GM12801 (cell line): ENCODE measurements at regions not wholly inside any gene's neighbourhood (a gene's known extent, or its start where the extent isn't known, plus 50 kb on each side); places are given as distances from the start of the nearest gene placed in this dataset.

Source experiments
- TF ChIP-seq, protein P1 (sequence below): IDR thresholded peaks from one replicate; pipeline ENCODE4 v1.5.1; 2011; ENCODE audit warnings: control low read depth; ENCODE audit not compliant: insufficient read length; ENCODE audit errors: extremely low read depth

DNA sequence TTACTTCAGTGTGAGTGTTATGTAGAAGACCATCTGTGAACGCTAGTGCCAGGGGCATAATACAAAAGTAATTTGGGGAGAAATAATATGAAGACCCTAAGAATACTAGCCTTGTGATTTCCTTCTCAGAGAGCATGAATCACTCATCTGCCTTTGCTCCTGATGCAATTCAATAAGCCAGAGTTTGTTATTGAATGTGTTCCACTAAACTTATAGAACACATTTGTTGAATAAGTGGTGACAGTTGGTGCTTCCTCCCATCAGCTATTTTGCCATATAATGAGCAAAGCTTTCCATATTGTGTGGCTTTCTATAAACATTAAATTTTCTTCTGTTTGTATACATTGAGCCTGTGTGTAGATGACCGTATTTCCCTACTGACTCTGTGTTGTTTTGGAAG, 136.4 kb upstream of the QRFPR start:
- TF ChIP-seq, protein P1, sequence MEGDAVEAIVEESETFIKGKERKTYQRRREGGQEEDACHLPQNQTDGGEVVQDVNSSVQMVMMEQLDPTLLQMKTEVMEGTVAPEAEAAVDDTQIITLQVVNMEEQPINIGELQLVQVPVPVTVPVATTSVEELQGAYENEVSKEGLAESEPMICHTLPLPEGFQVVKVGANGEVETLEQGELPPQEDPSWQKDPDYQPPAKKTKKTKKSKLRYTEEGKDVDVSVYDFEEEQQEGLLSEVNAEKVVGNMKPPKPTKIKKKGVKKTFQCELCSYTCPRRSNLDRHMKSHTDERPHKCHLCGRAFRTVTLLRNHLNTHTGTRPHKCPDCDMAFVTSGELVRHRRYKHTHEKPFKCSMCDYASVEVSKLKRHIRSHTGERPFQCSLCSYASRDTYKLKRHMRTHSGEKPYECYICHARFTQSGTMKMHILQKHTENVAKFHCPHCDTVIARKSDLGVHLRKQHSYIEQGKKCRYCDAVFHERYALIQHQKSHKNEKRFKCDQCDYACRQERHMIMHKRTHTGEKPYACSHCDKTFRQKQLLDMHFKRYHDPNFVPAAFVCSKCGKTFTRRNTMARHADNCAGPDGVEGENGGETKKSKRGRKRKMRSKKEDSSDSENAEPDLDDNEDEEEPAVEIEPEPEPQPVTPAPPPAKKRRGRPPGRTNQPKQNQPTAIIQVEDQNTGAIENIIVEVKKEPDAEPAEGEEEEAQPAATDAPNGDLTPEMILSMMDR: no peak

DNA sequence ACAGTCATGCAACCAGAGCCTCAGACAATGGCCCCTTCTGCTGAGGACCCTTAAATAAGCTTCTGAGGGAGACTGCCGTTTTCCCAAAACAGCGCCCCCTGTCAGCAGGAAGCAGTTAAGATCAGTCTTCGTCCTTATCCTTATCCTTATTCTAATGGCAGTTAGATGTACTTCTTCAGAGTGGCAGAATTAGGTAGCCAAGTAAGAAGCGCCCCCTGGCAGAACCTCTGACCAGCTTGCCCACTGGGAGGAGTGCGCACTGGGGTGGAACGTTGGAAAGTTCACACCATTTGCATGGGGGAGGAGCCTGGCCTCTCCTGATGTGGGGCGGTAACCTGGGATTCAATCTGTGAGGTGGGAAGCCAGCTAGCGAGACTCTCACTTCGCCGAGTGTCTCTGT, 133.6 kb upstream of the QRFPR start:
- TF ChIP-seq, protein P1: no peak

DNA sequence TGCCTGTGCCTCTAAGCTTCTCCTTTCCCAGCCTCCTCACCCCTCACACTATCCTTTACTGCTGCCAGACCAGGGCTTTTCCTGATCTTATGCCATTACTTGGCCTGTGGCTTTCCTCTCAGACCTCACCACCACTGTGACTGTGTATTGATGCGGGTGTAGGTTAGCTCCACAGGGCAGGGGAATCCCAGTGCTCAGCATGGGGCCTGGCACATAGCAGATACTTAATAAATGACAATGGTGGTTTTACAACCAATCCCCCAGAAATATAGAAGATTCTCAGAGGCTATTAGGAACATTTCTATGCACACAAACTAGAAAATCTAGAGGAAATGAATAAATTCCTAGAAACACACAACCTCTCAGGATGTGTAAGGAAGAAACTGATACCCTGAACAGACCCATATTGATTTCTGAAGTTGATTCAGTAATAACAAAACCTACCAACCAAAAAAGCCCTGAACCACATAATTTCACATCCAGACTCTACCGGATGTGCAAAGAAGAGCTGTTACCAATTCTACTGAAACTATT, 129.6 kb upstream of the QRFPR start:
- TF ChIP-seq, protein P1: no peak

DNA sequence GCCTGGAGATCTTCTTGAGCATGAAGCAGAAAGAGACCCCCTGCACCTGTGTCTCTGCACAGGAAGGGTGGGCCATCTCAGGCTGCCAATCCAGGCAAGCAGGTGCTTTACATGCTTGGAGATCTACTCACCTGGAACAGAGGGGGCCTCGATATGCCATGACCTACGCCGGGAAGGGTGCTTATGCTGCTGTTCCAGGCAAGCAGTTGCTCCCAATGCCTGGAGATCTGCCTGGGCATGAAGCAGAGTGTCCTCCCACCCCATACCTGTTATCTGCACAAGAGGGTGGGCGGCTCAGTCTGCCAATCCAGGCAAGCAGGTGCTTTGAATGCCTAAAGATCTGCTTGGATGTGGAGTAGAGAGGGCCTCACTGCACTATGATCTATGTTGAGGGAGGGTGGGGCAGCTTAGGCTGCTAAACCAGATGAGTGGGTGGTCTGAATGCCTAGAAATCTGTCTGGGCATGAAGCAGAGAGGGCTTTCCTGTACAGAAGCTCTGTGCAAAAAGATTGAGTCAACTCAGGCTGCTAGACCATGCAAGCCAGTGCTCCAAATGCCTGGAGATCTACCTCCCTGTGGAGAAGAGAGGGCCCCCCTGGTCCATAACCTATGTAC, 104.5 kb upstream of the QRFPR start:
- TF ChIP-seq, protein P1: no peak

DNA sequence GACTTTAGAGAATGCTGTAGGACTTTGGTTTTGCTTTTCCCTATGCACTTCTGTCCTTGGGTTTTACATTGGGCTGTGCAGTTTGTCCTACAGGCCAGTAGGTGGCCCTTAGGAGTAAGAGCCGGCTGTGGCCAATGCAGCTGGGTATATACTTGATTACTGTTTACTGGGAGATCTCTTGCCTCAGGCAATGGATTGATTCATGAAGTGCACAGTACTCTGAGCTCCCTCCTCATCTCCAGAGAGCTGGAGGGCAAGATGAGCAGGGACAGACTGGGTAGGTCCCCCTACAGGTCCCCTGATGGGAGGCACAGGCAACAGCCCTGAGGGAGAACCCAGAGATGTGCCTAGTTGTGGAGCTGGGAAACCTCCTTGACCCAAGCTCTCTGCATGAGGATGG, 103.8 kb upstream of the QRFPR start:
- TF ChIP-seq, protein P1: no peak

DNA sequence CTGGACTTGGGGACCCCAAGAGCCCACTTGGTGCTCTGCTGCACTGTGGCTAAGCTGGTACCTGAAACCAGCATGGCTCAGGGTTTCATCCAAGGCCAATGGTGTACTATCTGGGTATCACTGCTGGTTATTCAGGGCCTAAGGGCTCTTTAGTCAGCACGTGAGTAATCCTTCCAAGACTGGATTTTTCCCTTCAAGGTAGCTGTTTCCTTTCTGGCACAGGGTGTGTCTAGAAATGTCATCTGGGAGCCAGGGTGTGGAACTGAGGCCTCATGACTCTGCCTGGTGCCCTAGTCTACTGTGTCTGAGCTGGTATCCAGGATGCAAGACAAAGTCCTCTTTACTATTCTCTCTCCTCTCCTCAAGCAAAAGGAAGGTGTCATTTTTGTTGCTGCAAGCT, 99.0 kb upstream of the QRFPR start:
- TF ChIP-seq, protein P1: no peak

DNA sequence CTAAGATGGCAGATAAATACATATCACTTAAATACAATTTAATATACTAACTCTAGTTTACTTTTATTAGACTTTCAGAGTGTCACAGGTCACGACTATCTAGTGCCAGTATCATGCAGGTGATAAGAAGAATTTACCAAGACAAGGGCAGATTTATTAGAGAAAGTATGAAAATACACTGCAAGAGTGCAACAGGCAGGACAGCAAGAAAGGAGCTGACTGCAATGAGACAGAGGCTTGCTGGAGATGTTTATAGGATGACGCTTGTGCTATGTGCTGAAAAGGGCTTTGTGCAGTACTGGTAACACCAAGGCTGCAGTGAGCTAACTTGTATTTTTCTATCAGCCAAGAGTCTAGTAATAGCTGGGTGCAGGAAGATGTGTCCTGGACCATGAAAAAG, 96.7 kb upstream of the QRFPR start:
- TF ChIP-seq, protein P1: no peak

DNA sequence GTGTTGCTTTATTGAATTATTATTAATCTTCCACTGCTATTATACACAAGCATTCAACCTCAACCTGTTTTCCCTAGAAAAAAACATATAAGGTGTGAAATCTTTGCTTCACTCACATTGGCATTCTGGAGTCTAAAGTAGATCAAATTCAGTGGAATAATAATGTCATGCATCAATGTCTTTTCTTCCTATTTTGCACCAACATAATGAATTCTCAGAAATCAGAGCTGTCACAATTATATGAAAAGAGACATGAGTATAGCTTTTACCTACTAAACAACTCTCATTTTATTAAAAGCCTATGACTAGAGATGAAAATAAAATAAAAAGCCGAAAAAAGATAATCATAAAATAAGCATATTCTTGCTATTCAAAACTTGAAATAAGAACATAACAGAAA, 96.3 kb upstream of the QRFPR start:
- TF ChIP-seq, protein P1: no peak
